ENCODE measurements at regions not wholly inside any gene's neighbourhood (a gene's known extent, or its start where the extent isn't known, plus 50 kb on each side); places are given as distances from the start of the nearest gene placed in this dataset.

- H2AFZ ChIP-seq, result no peak overlapping the region
- in situ Hi-C loops (cut with MboI), result no loop called here
- H3K4me1 ChIP-seq (ENCODE audit: insufficient read depth), result no peaks in the 10 kb centered on the region
- no peak overlapping the region for H3K4me2 ChIP-seq (ENCODE audit: unreplicated experiment)
- no peaks in the 10 kb centered on the region for H3K36me3 ChIP-seq (ENCODE audit: low read depth)
- H3K9me3 ChIP-seq (ENCODE audit: low read depth), result no peaks in the 10 kb centered on the region
- no peaks in the 10 kb centered on the region for H4K20me1 ChIP-seq (ENCODE audit: insufficient read depth)
- no peak overlapping the region for H3K9ac ChIP-seq
- 56 to 61% methylated on average over 4 of the region's 4 CpGs for WGBS, 2 experiments (ENCODE audit: low coverage in 1 of 2, low lambda C conversion rate in 2 of 2, missing lambda C conversion rate in 2 of 2)
- TF ChIP-seq EZH2 (IDR thresholded peaks at IDR 0.05; ENCODE audit: insufficient read depth, poor library complexity, severe bottlenecking) (no peak), EZH2phosphoT487 (IDR thresholded peaks at IDR 0.05; ENCODE audit: insufficient read depth, low read depth) (no peak)
- no peaks in the 10 kb centered on the region for H3K79me2 ChIP-seq (ENCODE audit: insufficient read depth)
- no peaks in the 10 kb centered on the region for H3F3A ChIP-seq (ENCODE audit: insufficient read depth)
- no peak for DNase-seq
- H3K27me3 ChIP-seq (replicated peaks; ENCODE audit: insufficient read depth), result no peaks in the 10 kb centered on the region; the same call in 1 of the 2 replicates
- no peak overlapping the region for H3K4me3 ChIP-seq
- no peaks in the 10 kb centered on the region for H3K9me2 ChIP-seq (ENCODE audit: insufficient read depth)
- H3K27ac ChIP-seq, result no peak overlapping the region
Observed at GRCh38 chr1:81412954-81413353, 387.8 kb upstream of the ADGRL2 start.

- DNase-seq, result no peak
- no peak for TF ChIP-seq EZH2 (IDR thresholded peaks at IDR 0.05; ENCODE audit: insufficient read depth, poor library complexity, severe bottlenecking)
- TF ChIP-seq EZH2phosphoT487 (IDR thresholded peaks at IDR 0.05; ENCODE audit: insufficient read depth, low read depth), result no peak
- Histone ChIP-seq H3K9me2 (ENCODE audit: insufficient read depth) (no peaks in the 10 kb centered on the region), H3K4me1 (ENCODE audit: insufficient read depth) (no peaks in the 10 kb centered on the region), H3K9me3 (ENCODE audit: low read depth) (no peaks in the 10 kb centered on the region), H4K20me1 (ENCODE audit: insufficient read depth) (no peaks in the 10 kb centered on the region), H3K27ac (no peak overlapping the region), H2AFZ (no peak overlapping the region), H3K4me3 (no peak overlapping the region), H3K79me2 (ENCODE audit: insufficient read depth) (no peaks in the 10 kb centered on the region), H3K4me2 (ENCODE audit: unreplicated experiment) (no peak overlapping the region), H3K9ac (no peak overlapping the region), H3K36me3 (ENCODE audit: low read depth) (no peaks in the 10 kb centered on the region), H3F3A (ENCODE audit: insufficient read depth) (no peaks in the 10 kb centered on the region), H3K27me3 (replicated peaks; ENCODE audit: insufficient read depth) (peaks cover 7% of the 10 kb centered on the region; the same call in 1 of the 2 replicates)
- WGBS, 2 experiments (ENCODE audit: low coverage in 1 of 2, low lambda C conversion rate in 2 of 2, missing lambda C conversion rate in 2 of 2), result 57% methylated on average over 3 of the region's 3 CpGs
- in situ Hi-C loops (cut with MboI), result no loop called here
Observed at GRCh38 chr1:81410941-81411340, 389.8 kb upstream of the ADGRL2 start.

- H3K36me3 ChIP-seq (ENCODE audit: low read depth), result no peaks in the 10 kb centered on the region
Observed at GRCh38 chr1:81410351-81410750, 390.4 kb upstream of the ADGRL2 start.

DNA sequence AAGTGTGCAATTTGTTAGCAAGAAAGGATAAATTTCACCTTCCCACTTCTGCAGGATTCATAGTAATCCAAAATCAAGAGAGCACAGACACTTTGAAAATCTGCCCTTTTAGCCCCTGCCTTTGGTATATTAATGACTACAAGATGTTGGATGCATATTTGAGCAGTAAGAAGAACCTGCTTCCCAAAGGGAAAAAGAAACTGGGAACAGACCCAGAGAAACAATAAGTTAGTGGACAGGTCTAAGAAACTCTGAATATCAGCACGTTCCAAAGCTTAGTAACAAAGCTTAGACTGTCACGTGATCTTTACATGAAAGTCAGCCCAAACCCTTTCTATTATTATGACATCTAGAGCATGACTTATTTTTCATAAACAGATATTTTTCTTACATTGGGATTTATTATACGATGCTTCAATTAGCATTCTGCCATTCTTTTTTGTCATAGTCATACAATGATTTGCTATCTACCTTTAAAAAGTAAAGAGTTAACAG, 390.9 kb upstream of the ADGRL2 start:
- Histone ChIP-seq H3K79me2 (ENCODE audit: insufficient read depth) (no peaks in the 10 kb centered on the region), H3K9me2 (ENCODE audit: insufficient read depth) (no peaks in the 10 kb centered on the region), H3K27me3 (replicated peaks; ENCODE audit: insufficient read depth) (0 out of 2 replicates have a peak, but pooled peaks cover 7% of the 10 kb centered on the region), H3K4me1 (ENCODE audit: insufficient read depth) (no peaks in the 10 kb centered on the region), H3F3A (ENCODE audit: insufficient read depth) (no peaks in the 10 kb centered on the region), H3K36me3 (ENCODE audit: low read depth) (no peaks in the 10 kb centered on the region), H3K4me3 (no peak overlapping the region), H3K9me3 (ENCODE audit: low read depth) (no peaks in the 10 kb centered on the region), H4K20me1 (ENCODE audit: insufficient read depth) (no peaks in the 10 kb centered on the region), H2AFZ (no peak overlapping the region), H3K4me2 (ENCODE audit: unreplicated experiment) (no peak overlapping the region), H3K27ac (no peak overlapping the region), H3K9ac (no peak overlapping the region)
- TF ChIP-seq EZH2 (IDR thresholded peaks at IDR 0.05; ENCODE audit: insufficient read depth, poor library complexity, severe bottlenecking), result no peak
- 43 to 44% methylated on average over 3 of the region's 3 CpGs for WGBS, 2 experiments (ENCODE audit: low coverage in 1 of 2, low lambda C conversion rate in 2 of 2, missing lambda C conversion rate in 2 of 2)
- in situ Hi-C loops (cut with MboI), result no loop called here
- DNase-seq, result no peak

More at GRCh38 chr1:81410351-81410750, 390.4 kb upstream of the ADGRL2 start:
- H3K9me3 ChIP-seq (ENCODE audit: low read depth), result no peaks in the 10 kb centered on the region
- no peak overlapping the region for H3K4me3 ChIP-seq
- no peaks in the 10 kb centered on the region for H3K9me2 ChIP-seq (ENCODE audit: insufficient read depth)
- H3K4me2 ChIP-seq (ENCODE audit: unreplicated experiment), result no peak overlapping the region
- H3K4me1 ChIP-seq (ENCODE audit: insufficient read depth), result no peaks in the 10 kb centered on the region
- H3K27ac ChIP-seq, result no peak overlapping the region
- peaks cover 7% of the 10 kb centered on the region; the same call in 1 of the 2 replicates for H3K27me3 ChIP-seq (replicated peaks; ENCODE audit: insufficient read depth)
- H3K79me2 ChIP-seq (ENCODE audit: insufficient read depth), result no peaks in the 10 kb centered on the region
- no peaks in the 10 kb centered on the region for H4K20me1 ChIP-seq (ENCODE audit: insufficient read depth)
- in situ Hi-C loops (cut with MboI), result no loop called here
- 27 to 48% methylated on average over 1 of the region's 1 CpG for WGBS, 2 experiments (ENCODE audit: low coverage in 1 of 2, low lambda C conversion rate in 2 of 2, missing lambda C conversion rate in 2 of 2)
- H2AFZ ChIP-seq, result no peak overlapping the region
- no peak for DNase-seq
- no peak for TF ChIP-seq EZH2 (IDR thresholded peaks at IDR 0.05; ENCODE audit: insufficient read depth, poor library complexity, severe bottlenecking)
- TF ChIP-seq EZH2phosphoT487 (IDR thresholded peaks at IDR 0.05; ENCODE audit: insufficient read depth, low read depth), result no peak
- no peaks in the 10 kb centered on the region for H3F3A ChIP-seq (ENCODE audit: insufficient read depth)
- H3K9ac ChIP-seq, result no peak overlapping the region

DNA sequence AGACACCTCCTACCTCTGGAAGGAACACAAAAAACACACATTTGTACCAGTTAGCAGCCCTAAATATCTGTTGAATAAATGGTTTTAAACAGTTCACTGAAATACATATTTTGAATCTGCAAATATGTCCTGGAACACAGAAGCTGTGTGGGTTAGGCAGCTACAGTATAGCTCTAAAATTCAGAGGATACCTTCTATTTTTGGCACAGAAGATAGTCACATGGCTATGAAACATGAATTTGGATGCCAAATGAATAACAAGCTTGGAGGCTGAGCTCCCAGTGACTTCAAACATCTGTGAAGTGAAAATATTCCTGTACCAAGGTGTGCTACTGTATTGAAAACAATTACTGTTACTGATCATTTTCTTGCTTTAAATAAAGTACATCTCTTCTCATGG, 391.5 kb upstream of the ADGRL2 start:
- Histone ChIP-seq H3K4me1 (ENCODE audit: insufficient read depth) (no peaks in the 10 kb centered on the region), H3K27ac (no peak overlapping the region), H3K36me3 (ENCODE audit: low read depth) (no peaks in the 10 kb centered on the region), H3K9me3 (ENCODE audit: low read depth) (no peaks in the 10 kb centered on the region), H3K27me3 (replicated peaks; ENCODE audit: insufficient read depth) (0 out of 2 replicates have a peak, but pooled peaks cover 7% of the 10 kb centered on the region), H3K79me2 (ENCODE audit: insufficient read depth) (no peaks in the 10 kb centered on the region), H3K9ac (no peak overlapping the region), H3K4me3 (no peak overlapping the region), H4K20me1 (ENCODE audit: insufficient read depth) (no peaks in the 10 kb centered on the region), H3K9me2 (ENCODE audit: insufficient read depth) (no peaks in the 10 kb centered on the region), H3K4me2 (ENCODE audit: unreplicated experiment) (no peak overlapping the region), H2AFZ (no peak overlapping the region), H3F3A (ENCODE audit: insufficient read depth) (no peaks in the 10 kb centered on the region)
- TF ChIP-seq EZH2phosphoT487 (IDR thresholded peaks at IDR 0.05; ENCODE audit: insufficient read depth, low read depth) (no peak), EZH2 (IDR thresholded peaks at IDR 0.05; ENCODE audit: insufficient read depth, poor library complexity, severe bottlenecking) (no peak)
- DNase-seq, result no peak
- in situ Hi-C loops (cut with MboI), result no loop called here

Data from GM23248 (cell line).